Gastrocnemius medialis (tissue), 4 donors: ENCODE measurements at regions not wholly inside any gene's neighbourhood (a gene's known extent, or its start where the extent isn't known, plus 50 kb on each side); places are given as distances from the start of the nearest gene placed in this dataset.

Experiments
- CTCF ChIP-seq, 5 experiments: fragments of 450-650 bp in 3 of 5; fragments of 200-600 bp in 2 of 5; sonication (generic) in 2 of 5; IDR thresholded peaks in 4 of 5; conservative IDR thresholded peaks in 1 of 5; 1 replicate in 4 of 5; 2 replicates in 1 of 5; pipeline ENCODE4 v1.5.1; 2016 to 2019; ENCODE audit warnings: antibody characterized with exemption in 5 of 5, mild to moderate bottlenecking in 3 of 5, moderate library complexity in 3 of 5
- POLR2A ChIP-seq, 2 donors: fragments of 450-650 bp; IDR thresholded peaks; one replicate each; pipeline ENCODE4 v1.6.1; 2017; ENCODE audit warnings: antibody characterized with exemption in 2 of 2, mild to moderate bottlenecking in 2 of 2, moderate library complexity in 2 of 2

- no peak for TF ChIP-seq CTCF (IDR thresholded peaks at IDR 0.05 in 4 of 5, conservative IDR thresholded peaks at IDR 0.05 in 1 of 5)
- TF ChIP-seq POLR2A (IDR thresholded peaks at IDR 0.05) = no peak
Observed at GRCh38 chr10:125495386-125495785, 187.6 kb downstream of the TEX36 start.
